WTC11 (cell line): ENCODE measurements at regions not wholly inside any gene's neighbourhood (a gene's known extent, or its start where the extent isn't known, plus 50 kb on each side); places are given as distances from the start of the nearest gene placed in this dataset.

Experiments
- ATAC-seq: fragments of 200-7000 bp; cut with Tn5 transposase; 2 replicates; pipeline ENCODE4 v1.10.0; 2021; ENCODE audit warnings: mild to moderate bottlenecking, moderate library complexity
- CTCF ChIA-PET: fragments of 300-600 bp; sonication (Branson Sonifier 250); formaldehyde crosslinking; loops from one replicate; lab custom pipeline; 2021; ENCODE audit warnings: antibody characterized with exemption; lab: Charles Lee
- POLR2A ChIA-PET: fragments of 350-600 bp; sonication (Branson Sonifier 250); formaldehyde crosslinking; loops from one replicate; lab custom pipeline; 2021; ENCODE audit warnings: antibody characterized with exemption; lab: Charles Lee
- DNase-seq: peaks from one replicate; pipeline ENCODE4 v3.0.0; 2021; ENCODE audit warnings: low spot score
- H3K27ac Mint-ChIP-seq: 2 replicates; pipeline ENCODE4 v1.8.0; 2021; ENCODE audit warnings: mixed read lengths
- H3K27me3 Mint-ChIP-seq: 2 replicates; pipeline ENCODE4 v1.8.0; 2021; ENCODE audit warnings: low read depth, mild to moderate bottlenecking, moderate library complexity, mixed read lengths
- H3K36me3 Mint-ChIP-seq: 2 replicates; pipeline ENCODE4 v1.8.0; 2021; ENCODE audit warnings: mixed read lengths
- H3K4me1 Mint-ChIP-seq: 2 replicates; pipeline ENCODE4 v1.8.0; 2022; ENCODE audit warnings: mixed read lengths
- H3K4me3 Mint-ChIP-seq: 2 replicates; pipeline ENCODE4 v1.8.0; 2021; ENCODE audit warnings: mild to moderate bottlenecking, moderate library complexity, mixed read lengths
- H3K9me3 Mint-ChIP-seq: 2 replicates; pipeline ENCODE4 v1.8.0; 2021; ENCODE audit warnings: mixed read lengths
- ARID4B ChIP-seq: sonication (generic); formaldehyde crosslinking; IDR thresholded peaks from 2 replicates; pipeline ENCODE4 v1.8.0; 2023; ENCODE audit warnings: missing genetic modification reagents, mild to moderate bottlenecking, borderline replicate concordance
- ATF6 ChIP-seq: sonication (generic); formaldehyde crosslinking; IDR thresholded peaks from 2 replicates; pipeline ENCODE4 v1.8.1; 2023; ENCODE audit warnings: mild to moderate bottlenecking, missing genetic modification reagents
- CBFB ChIP-seq: sonication (generic); formaldehyde crosslinking; IDR thresholded peaks from 2 replicates; pipeline ENCODE4 v1.8.1; 2022; ENCODE audit warnings: mild to moderate bottlenecking, low read depth, missing genetic modification reagents
- CTCF ChIP-seq: fragments of 200-600 bp; IDR thresholded peaks from 2 replicates; pipeline ENCODE4 v1.8.0; 2022; ENCODE audit warnings: antibody characterized with exemption
- ELF4 ChIP-seq: sonication (generic); formaldehyde crosslinking; IDR thresholded peaks from 2 replicates; pipeline ENCODE4 v1.8.1; 2022; ENCODE audit warnings: low read depth, mild to moderate bottlenecking, moderate library complexity, missing genetic modification reagents
- FOXK1 ChIP-seq: sonication (generic); formaldehyde crosslinking; IDR thresholded peaks from 2 replicates; pipeline ENCODE4 v1.8.0; 2022; ENCODE audit warnings: mild to moderate bottlenecking, moderate library complexity, missing genetic modification reagents
- FOXP4 ChIP-seq: sonication (generic); formaldehyde crosslinking; IDR thresholded peaks from 2 replicates; pipeline ENCODE4 v1.8.0; 2022; ENCODE audit warnings: mild to moderate bottlenecking, missing genetic modification reagents
- HMGA2 ChIP-seq: fragments of 250-450 bp; sonication (Bioruptor Pico); IDR thresholded peaks from 2 replicates; pipeline ENCODE4 v1.4.0; 2021; ENCODE audit warnings: mild to moderate bottlenecking, moderate library complexity
- HMGXB4 ChIP-seq: sonication (generic); formaldehyde crosslinking; IDR thresholded peaks from 2 replicates; pipeline ENCODE4 v1.8.1; 2023; ENCODE audit warnings: mild to moderate bottlenecking, moderate library complexity, missing genetic modification reagents
- KAT7 ChIP-seq: sonication (generic); formaldehyde crosslinking; IDR thresholded peaks from 2 replicates; pipeline ENCODE4 v1.8.1; 2023; ENCODE audit warnings: missing genetic modification reagents, mild to moderate bottlenecking, borderline replicate concordance
- NFATC4 ChIP-seq: fragments of 250-450 bp; sonication (Bioruptor Pico); IDR thresholded peaks from 2 replicates; pipeline ENCODE4 v1.9.0; 2021; ENCODE audit warnings: mild to moderate bottlenecking
- NR2C2 ChIP-seq: sonication (generic); formaldehyde crosslinking; IDR thresholded peaks from 2 replicates; pipeline ENCODE4 v1.8.0; 2022; ENCODE audit warnings: mild to moderate bottlenecking, missing genetic modification reagents
- STAT6 ChIP-seq: sonication (generic); formaldehyde crosslinking; conservative IDR thresholded peaks from 2 replicates; pipeline ENCODE4 v1.8.1; 2023; ENCODE audit warnings: mild to moderate bottlenecking, low read depth, missing genetic modification reagents, moderate library complexity
- ZBTB21 ChIP-seq: sonication (generic); formaldehyde crosslinking; IDR thresholded peaks from 2 replicates; pipeline ENCODE4 v1.8.1; 2023; ENCODE audit warnings: mild to moderate bottlenecking, missing genetic modification reagents, borderline replicate concordance
- ZBTB43 ChIP-seq: sonication (generic); formaldehyde crosslinking; IDR thresholded peaks from 2 replicates; pipeline ENCODE4 v1.8.1; 2023; ENCODE audit warnings: mild to moderate bottlenecking, missing genetic modification reagents
- ZNF219 ChIP-seq: sonication (generic); formaldehyde crosslinking; IDR thresholded peaks from 2 replicates; pipeline ENCODE4 v1.8.0; 2023; ENCODE audit warnings: missing genetic modification reagents, mild to moderate bottlenecking, borderline replicate concordance

- no peak for TF ChIP-seq CTCF
- TF ChIP-seq KAT7: no peak
- TF ChIP-seq ZNF219 (CRISPR knock-in tag): no peak
- no peak for TF ChIP-seq FOXP4 (CRISPR knock-in tag)
- TF ChIP-seq, all 79 proteins: peak for 0
Observed at GRCh38 chrX:122418758-122419157, 765.3 kb upstream of the GRIA3 start (continued).

GRCh38 chrX:122421434-122422121 is 762.5 kb upstream of the GRIA3 start:
- H3K4me3 Mint-ChIP-seq: no peak overlapping the region
- ChIA-PET CTCF (no interaction called here), POLR2A (no interaction called here)
- no peaks in the 10 kb centered on the region for H3K9me3 Mint-ChIP-seq
- no peaks in the 10 kb centered on the region for H3K27me3 Mint-ChIP-seq
- ATAC-seq (no peak), DNase-seq (no peak)
- H3K36me3 Mint-ChIP-seq: no peaks in the 10 kb centered on the region
- H3K4me1 Mint-ChIP-seq: peaks cover 6% of the 10 kb centered on the region
- TF ChIP-seq NR2C2 (CRISPR knock-in tag) (no peak), HMGA2 (no peak), ZBTB21 (CRISPR knock-in tag) (no peak)
- no peak overlapping the region for H3K27ac Mint-ChIP-seq

GRCh38 chrX:122422547-122422946 is 761.5 kb upstream of the GRIA3 start:
- H3K9me3 Mint-ChIP-seq: no peaks in the 10 kb centered on the region
- H3K36me3 Mint-ChIP-seq: no peaks in the 10 kb centered on the region
- H3K4me3 Mint-ChIP-seq: no peak overlapping the region
- H3K4me1 Mint-ChIP-seq: peaks cover 6% of the 10 kb centered on the region
- no peak overlapping the region for H3K27ac Mint-ChIP-seq
- CTCF ChIA-PET: no interaction called here
- POLR2A ChIA-PET: no interaction called here
- ATAC-seq: no peak
- no peaks in the 10 kb centered on the region for H3K27me3 Mint-ChIP-seq
- DNase-seq: no peak
- no peak for TF ChIP-seq ARID4B
- TF ChIP-seq STAT6 (CRISPR knock-in tag): no peak
- TF ChIP-seq ZBTB43 (CRISPR knock-in tag): no peak
- no peak for TF ChIP-seq ATF6 (CRISPR knock-in tag)
- no peak for TF ChIP-seq CBFB
- no peak for TF ChIP-seq ELF4
- TF ChIP-seq HMGXB4: no peak
- no peak for TF ChIP-seq FOXK1 (CRISPR knock-in tag)
- no peak for TF ChIP-seq NFATC4 (CRISPR knock-in tag)
